Lower leg skin (tissue), 3 donors: ENCODE measurements at regions not wholly inside any gene's neighbourhood (a gene's known extent, or its start where the extent isn't known, plus 50 kb on each side); places are given as distances from the start of the nearest gene placed in this dataset.

Source experiments
- CTCF ChIP-seq, 3 donors: fragments of 450-650 bp; IDR thresholded peaks; one replicate each; pipeline ENCODE4 v1.5.1; 2016; ENCODE audit warnings: antibody characterized with exemption in 3 of 3, mild to moderate bottlenecking in 3 of 3, moderate library complexity in 2 of 3
- POLR2A ChIP-seq, 2 donors: fragments of 450-650 bp; IDR thresholded peaks; one replicate each; pipeline ENCODE4 v1.6.1; 2016 to 2017; ENCODE audit warnings: antibody characterized with exemption in 2 of 2, mild to moderate bottlenecking in 1 of 2, moderate library complexity in 1 of 2

DNA sequence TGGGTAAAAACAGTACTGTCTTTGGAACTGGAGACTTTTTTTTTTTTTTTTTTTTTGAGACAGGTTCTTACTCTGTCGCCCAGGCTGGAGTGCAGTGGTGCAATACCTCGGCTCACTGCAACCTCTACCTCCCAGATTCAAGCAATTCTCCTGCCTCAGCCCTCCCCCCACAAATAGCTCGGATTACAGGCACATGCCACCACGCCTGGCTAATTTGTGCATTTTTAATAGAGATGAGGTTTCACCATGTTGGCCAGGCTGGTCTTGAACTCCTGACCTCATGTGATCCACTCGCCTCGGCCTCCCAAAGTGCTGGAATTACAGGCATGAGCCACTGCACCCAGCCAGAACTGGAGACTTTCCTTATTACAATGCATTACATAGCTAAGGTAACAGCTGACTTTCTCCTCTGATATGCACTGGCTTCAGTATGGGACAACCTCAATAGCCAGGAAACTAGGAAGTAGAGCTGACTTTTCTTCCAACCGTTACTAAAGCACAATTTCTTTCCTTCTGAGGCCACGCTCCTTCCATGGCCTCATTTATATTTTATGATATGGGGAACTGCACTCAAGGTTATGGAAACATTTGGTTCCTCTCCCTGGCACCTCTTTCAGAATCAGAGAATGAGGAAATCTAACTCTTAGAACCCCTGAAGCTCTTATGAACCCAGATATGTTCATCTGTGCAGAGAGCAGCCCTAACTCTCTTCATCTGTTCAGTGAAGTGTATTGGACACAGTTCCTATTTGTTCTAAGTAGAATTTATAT lies 53.5 kb upstream of the FAM9B start:
- TF ChIP-seq CTCF (IDR thresholded peaks at IDR 0.05) (no peak), POLR2A (IDR thresholded peaks at IDR 0.05) (no peak)
